Panc1 (cell line): ENCODE measurements at regions not wholly inside any gene's neighbourhood (a gene's known extent, or its start where the extent isn't known, plus 50 kb on each side); places are given as distances from the start of the nearest gene placed in this dataset.

ENCODE experiments used
- ATAC-seq: fragments of 200-7000 bp; cut with Tn5 transposase; 2 replicates; pipeline ENCODE4 v1.9.1; 2020; ENCODE audit warnings: mild to moderate bottlenecking, moderate library complexity
- BruUV-seq: library from RNA; stranded (reverse); fragments of 400-500 nt; replicated peaks from 2 replicates; lab custom pipeline; 2021; lab: Mats Ljungman, UMichigan
- CTCF ChIA-PET: fragments of 300-600 bp; sonication (Branson Sonifier 250); formaldehyde crosslinking; loops from one replicate; lab custom pipeline; 2022; ENCODE audit warnings: antibody characterized with exemption; lab: Charles Lee
- POLR2A ChIA-PET: fragments of 300-600 bp; sonication (Branson Sonifier 250); formaldehyde crosslinking; loops from one replicate; lab custom pipeline; 2022; ENCODE audit warnings: antibody characterized with exemption; lab: Charles Lee
- DNase-seq: peaks from one replicate; pipeline ENCODE4 v3.0.0-alpha.2; 2010; ENCODE audit warnings: low read depth, low spot score
- H3K27ac ChIP-seq: 2 replicates; pipeline ENCODE4 v1.5.1; 2011; ENCODE audit warnings: mild to moderate bottlenecking, low read length, inconsistent platforms
- H3K27me3 ChIP-seq: fragments of 200-500 bp; sonication (Bioruptor generic); 2 replicates; pipeline ENCODE4 v1.6.0; 2014; ENCODE audit warnings: low read length, inconsistent platforms; ENCODE audit not compliant: control insufficient read depth, insufficient read depth
- H3K36me3 ChIP-seq: fragments of 200-500 bp; sonication (Bioruptor generic); 2 replicates; pipeline ENCODE4 v1.5.1; 2014; ENCODE audit warnings: inconsistent platforms, mild to moderate bottlenecking, low read length, moderate library complexity; ENCODE audit not compliant: control insufficient read depth, insufficient read depth
- H3K4me1 ChIP-seq: 2 replicates; pipeline ENCODE4 v1.5.1; 2011; ENCODE audit warnings: inconsistent platforms, mild to moderate bottlenecking, low read length, moderate library complexity; ENCODE audit not compliant: control insufficient read depth, insufficient read depth
- H3K4me3 ChIP-seq, 2 experiments: 2 replicates each; pipeline ENCODE4 v1.5.1; 2011 to 2012; ENCODE audit warnings: low read depth in 2 of 2, low read length in 2 of 2, mild to moderate bottlenecking in 2 of 2, inconsistent platforms in 1 of 2, moderate library complexity in 1 of 2
- H3K9me3 ChIP-seq: fragments of 200-500 bp; sonication (Bioruptor generic); 2 replicates; pipeline ENCODE4 v1.5.1; 2014; ENCODE audit warnings: low read depth, mild to moderate bottlenecking, inconsistent platforms, low read length, moderate library complexity; ENCODE audit not compliant: control insufficient read depth, insufficient read depth
- POLR2AphosphoS5 ChIP-seq: IDR thresholded peaks from 2 replicates; pipeline ENCODE4 v1.6.1; 2012; ENCODE audit warnings: mild to moderate bottlenecking, low read depth, low read length, moderate library complexity
- SIN3A ChIP-seq: IDR thresholded peaks from 2 replicates; pipeline ENCODE4 v1.6.1; 2012; ENCODE audit warnings: low read depth, mild to moderate bottlenecking, low read length, moderate library complexity, borderline replicate concordance; ENCODE audit not compliant: insufficient read depth
- TCF7L2 ChIP-seq: IDR thresholded peaks from 2 replicates; pipeline ENCODE4 v1.6.1; 2011; ENCODE audit warnings: mild to moderate bottlenecking, low read depth, low read length, inconsistent platforms
- in situ Hi-C: cut with HindIII; loops from 2 replicates; pipeline ENCODE4 v1.10.0; 2016; ENCODE audit warnings: low sequenced_read_pairs, low pct_unique_long_range_greater_than_20kb
- intact Hi-C: fragments of 100-400 bp; cut with micrococcal nuclease; formaldehyde crosslinking; loops from one replicate; pipeline ENCODE4 v1.10.0; 2022; ENCODE audit not compliant: unreplicated experiment
- TF ChIP-seq, protein P1 (sequence below), 2 experiments: IDR thresholded peaks; 2 replicates each; pipeline ENCODE4 v1.6.1; 2011 to 2012; ENCODE audit warnings: low read depth in 2 of 2, control low read depth in 1 of 2, low read length in 1 of 2, mild to moderate bottlenecking in 1 of 2, moderate library complexity in 1 of 2; ENCODE audit not compliant: insufficient read depth in 1 of 2
- TF ChIP-seq, protein P2 (sequence below): fragments of 450-650 bp; IDR thresholded peaks from 2 replicates; pipeline ENCODE4 v1.5.1; 2017; ENCODE audit warnings: mild to moderate bottlenecking

DNA sequence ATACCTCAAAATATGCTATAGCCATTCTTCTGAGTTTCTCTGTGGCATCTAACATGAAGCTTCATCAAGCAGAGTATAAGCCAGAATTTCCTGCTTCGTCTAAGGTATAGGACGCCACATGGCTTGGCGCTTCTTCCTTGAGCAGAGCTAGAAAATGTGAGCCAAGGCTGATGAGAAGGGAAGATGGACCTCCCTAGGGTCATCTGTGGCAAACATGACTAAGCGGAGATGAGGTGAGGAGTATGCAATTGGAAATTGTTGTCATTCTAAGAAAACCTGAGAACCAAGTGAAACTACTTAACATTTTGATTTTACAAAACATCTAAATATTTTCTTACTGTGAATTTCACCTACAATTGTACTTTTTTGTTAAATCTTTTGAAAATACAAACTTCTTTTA, 466.5 kb downstream of the PSAT1 start:
- no TSS peak for BruUV-seq
- no peak for DNase-seq
- in situ Hi-C loops: no loop called here
- Histone ChIP-seq H3K27ac (no peak overlapping the region), H3K4me1 (no peaks in the 10 kb centered on the region), H3K4me3 (no peak overlapping the region), H3K36me3 (no peaks in the 10 kb centered on the region), H3K27me3 (no peaks in the 10 kb centered on the region), H3K9me3 (no peaks in the 10 kb centered on the region)
- intact Hi-C loops: no loop called here
- POLR2A ChIA-PET: no interaction called here
- TF ChIP-seq, protein P1, sequence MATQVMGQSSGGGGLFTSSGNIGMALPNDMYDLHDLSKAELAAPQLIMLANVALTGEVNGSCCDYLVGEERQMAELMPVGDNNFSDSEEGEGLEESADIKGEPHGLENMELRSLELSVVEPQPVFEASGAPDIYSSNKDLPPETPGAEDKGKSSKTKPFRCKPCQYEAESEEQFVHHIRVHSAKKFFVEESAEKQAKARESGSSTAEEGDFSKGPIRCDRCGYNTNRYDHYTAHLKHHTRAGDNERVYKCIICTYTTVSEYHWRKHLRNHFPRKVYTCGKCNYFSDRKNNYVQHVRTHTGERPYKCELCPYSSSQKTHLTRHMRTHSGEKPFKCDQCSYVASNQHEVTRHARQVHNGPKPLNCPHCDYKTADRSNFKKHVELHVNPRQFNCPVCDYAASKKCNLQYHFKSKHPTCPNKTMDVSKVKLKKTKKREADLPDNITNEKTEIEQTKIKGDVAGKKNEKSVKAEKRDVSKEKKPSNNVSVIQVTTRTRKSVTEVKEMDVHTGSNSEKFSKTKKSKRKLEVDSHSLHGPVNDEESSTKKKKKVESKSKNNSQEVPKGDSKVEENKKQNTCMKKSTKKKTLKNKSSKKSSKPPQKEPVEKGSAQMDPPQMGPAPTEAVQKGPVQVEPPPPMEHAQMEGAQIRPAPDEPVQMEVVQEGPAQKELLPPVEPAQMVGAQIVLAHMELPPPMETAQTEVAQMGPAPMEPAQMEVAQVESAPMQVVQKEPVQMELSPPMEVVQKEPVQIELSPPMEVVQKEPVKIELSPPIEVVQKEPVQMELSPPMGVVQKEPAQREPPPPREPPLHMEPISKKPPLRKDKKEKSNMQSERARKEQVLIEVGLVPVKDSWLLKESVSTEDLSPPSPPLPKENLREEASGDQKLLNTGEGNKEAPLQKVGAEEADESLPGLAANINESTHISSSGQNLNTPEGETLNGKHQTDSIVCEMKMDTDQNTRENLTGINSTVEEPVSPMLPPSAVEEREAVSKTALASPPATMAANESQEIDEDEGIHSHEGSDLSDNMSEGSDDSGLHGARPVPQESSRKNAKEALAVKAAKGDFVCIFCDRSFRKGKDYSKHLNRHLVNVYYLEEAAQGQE (IDR thresholded peaks at IDR 0.05; ENCODE audit: insufficient read depth in 1 of 2, low read depth in 2 of 2, low read length in 1 of 2): no peak
- TF ChIP-seq, protein P2, sequence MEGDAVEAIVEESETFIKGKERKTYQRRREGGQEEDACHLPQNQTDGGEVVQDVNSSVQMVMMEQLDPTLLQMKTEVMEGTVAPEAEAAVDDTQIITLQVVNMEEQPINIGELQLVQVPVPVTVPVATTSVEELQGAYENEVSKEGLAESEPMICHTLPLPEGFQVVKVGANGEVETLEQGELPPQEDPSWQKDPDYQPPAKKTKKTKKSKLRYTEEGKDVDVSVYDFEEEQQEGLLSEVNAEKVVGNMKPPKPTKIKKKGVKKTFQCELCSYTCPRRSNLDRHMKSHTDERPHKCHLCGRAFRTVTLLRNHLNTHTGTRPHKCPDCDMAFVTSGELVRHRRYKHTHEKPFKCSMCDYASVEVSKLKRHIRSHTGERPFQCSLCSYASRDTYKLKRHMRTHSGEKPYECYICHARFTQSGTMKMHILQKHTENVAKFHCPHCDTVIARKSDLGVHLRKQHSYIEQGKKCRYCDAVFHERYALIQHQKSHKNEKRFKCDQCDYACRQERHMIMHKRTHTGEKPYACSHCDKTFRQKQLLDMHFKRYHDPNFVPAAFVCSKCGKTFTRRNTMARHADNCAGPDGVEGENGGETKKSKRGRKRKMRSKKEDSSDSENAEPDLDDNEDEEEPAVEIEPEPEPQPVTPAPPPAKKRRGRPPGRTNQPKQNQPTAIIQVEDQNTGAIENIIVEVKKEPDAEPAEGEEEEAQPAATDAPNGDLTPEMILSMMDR: no peak
- no peak for TF ChIP-seq TCF7L2
- TF ChIP-seq SIN3A: no peak
- no peak for TF ChIP-seq POLR2AphosphoS5
- CTCF ChIA-PET: no interaction called here
- no peak for ATAC-seq

DNA sequence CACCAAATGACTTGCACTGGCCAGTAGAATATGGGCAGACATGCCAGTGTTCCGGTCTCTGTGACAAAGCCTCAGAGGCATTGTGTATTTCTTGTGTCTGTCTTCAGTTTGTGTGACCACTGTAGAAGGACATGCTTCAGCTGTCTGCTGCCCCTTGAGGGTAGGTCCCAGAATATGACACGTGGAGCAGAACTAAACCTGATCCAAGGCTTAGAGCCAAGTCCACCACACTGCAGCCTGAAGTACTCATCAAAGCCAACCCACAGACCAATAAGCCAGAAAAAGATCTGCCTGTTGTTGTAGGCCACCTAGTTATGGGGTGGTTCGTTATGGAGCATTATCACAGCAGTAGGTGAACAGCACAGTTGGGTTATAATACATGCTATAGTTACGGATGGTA, 468.9 kb downstream of the PSAT1 start:
- in situ Hi-C loops: no loop called here
- TF ChIP-seq TCF7L2 (no peak), SIN3A (no peak), POLR2AphosphoS5 (no peak)
- TF ChIP-seq, protein P2: no peak
- TF ChIP-seq, protein P1 (IDR thresholded peaks at IDR 0.05; ENCODE audit: insufficient read depth in 1 of 2, low read depth in 2 of 2, low read length in 1 of 2): no peak
- H3K27me3 ChIP-seq: no peaks in the 10 kb centered on the region
- H3K36me3 ChIP-seq: no peaks in the 10 kb centered on the region
- no peak overlapping the region for H3K27ac ChIP-seq
- no peak for ATAC-seq
- DNase-seq: no peak
- H3K4me1 ChIP-seq: no peaks in the 10 kb centered on the region
- BruUV-seq: no TSS peak
- POLR2A ChIA-PET: no interaction called here
- CTCF ChIA-PET: no interaction called here
- no peaks in the 10 kb centered on the region for H3K9me3 ChIP-seq
- no peak overlapping the region for H3K4me3 ChIP-seq
- intact Hi-C loops: no loop called here
